ENCODE measurements at regions not wholly inside any gene's neighbourhood (a gene's known extent, or its start where the extent isn't known, plus 50 kb on each side); places are given as distances from the start of the nearest gene placed in this dataset.

DNA sequence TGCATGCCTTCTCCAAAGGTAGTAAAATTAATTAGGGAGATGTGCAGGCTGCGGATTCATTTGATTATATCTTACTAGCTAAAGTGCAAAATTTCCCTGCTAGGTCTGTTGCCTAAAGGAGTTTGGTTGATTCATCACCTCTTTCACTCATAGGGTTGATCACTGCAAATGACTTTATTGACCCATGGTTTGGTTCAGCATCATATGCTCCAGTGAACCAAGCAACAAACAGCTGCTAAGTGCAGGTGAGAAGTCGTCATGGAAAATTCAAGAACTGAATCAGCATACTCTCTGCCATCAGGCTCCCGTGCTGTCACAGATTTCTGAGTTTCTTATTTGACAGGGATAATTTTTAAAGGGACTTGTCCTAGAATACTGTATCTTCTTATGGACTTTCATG is 571.8 kb upstream of the CDH18 start:
- Histone ChIP-seq H3K18ac (ENCODE audit: low read depth in 1 of 2, low read length in 2 of 2) (no peak overlapping the region), H4K91ac (ENCODE audit: low read length) (no peak overlapping the region), H3K23ac (ENCODE audit: low read length in 2 of 2) (no peak overlapping the region), H3K4me2 (ENCODE audit: low read length, poor library complexity, severe bottlenecking) (no peak overlapping the region), H3K4me1 (ENCODE audit: control insufficient read depth, insufficient read depth, low read depth, low read length) (no peaks in the 10 kb centered on the region), H3K4me3 (ENCODE audit: insufficient read depth in 1 of 2, low read depth in 1 of 2, low read length in 2 of 2) (no peak overlapping the region), H2BK12ac (ENCODE audit: low read length in 2 of 2) (no peak overlapping the region), H3K36me3 (ENCODE audit: control insufficient read depth in 1 of 2, insufficient read depth in 2 of 2, low read depth in 1 of 2, low read length in 2 of 2) (no peaks in the 10 kb centered on the region), H3K27ac (ENCODE audit: low read length, poor library complexity, severe bottlenecking) (no peak overlapping the region), H2BK15ac (ENCODE audit: low read depth, poor library complexity, severe bottlenecking) (no peak overlapping the region), H3K9ac (ENCODE audit: low read length) (no peak overlapping the region), H3K4ac (ENCODE audit: low read depth in 1 of 2, low read length in 2 of 2) (no peak overlapping the region), H3K14ac (ENCODE audit: low read length in 2 of 2) (no peak overlapping the region), H3K27me3 (ENCODE audit: control insufficient read depth in 1 of 2, insufficient read depth in 1 of 2, low read length in 2 of 2) (no peaks in the 10 kb centered on the region), H2BK5ac (ENCODE audit: low read depth, low read length, poor library complexity, severe bottlenecking) (no peak overlapping the region), H2AK5ac (ENCODE audit: low read length, severe bottlenecking) (no peak overlapping the region), H2AFZ (ENCODE audit: low read depth, low read length) (no peak overlapping the region), H2BK120ac (ENCODE audit: low read depth, low read length) (no peak overlapping the region), H3K9me3 (ENCODE audit: control insufficient read depth, low read length) (no peaks in the 10 kb centered on the region), H3K79me1 (replicated peaks; ENCODE audit: low read length, poor library complexity, severe bottlenecking) (no peaks in the 10 kb centered on the region), H4K8ac (ENCODE audit: low read length) (no peak overlapping the region)
- WGBS = 41% methylated on average over 3 of the region's 3 CpGs
- no peak for DNase-seq

DNA sequence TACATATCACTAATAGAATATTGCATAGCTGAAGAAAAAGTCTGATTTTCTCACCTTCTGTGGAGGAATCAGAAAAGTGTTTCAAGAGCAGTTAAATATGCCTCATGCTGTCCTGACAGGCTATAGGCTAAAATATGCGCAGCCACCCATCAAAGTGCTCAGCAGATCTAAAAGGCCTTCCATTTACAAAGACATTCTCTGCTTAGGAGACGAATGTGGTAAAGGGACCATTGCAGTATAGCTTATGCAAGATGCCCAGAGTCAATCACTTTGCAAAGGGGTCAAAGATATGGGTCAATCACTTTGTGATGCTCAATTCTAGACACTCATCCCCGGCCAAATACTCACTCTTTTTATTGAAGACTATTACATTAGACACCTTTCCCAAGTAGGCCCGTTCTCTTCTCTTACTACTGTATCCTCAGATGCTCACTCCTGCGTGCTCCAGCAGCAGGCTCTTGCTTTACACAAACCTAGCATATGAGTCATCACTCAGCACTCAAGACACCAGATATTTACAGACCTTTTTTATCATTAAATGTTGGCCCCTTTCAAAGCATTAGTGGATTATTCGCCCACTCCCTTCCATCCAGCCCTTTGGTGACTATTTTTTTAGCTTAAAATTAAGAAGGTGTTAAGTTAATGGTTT is 568.2 kb upstream of the CDH18 start:
- Histone ChIP-seq H3K79me1 (replicated peaks; ENCODE audit: low read length, poor library complexity, severe bottlenecking) (no peaks in the 10 kb centered on the region), H2AK5ac (ENCODE audit: low read length, severe bottlenecking) (no peak overlapping the region), H3K18ac (ENCODE audit: low read depth in 1 of 2, low read length in 2 of 2) (no peak overlapping the region), H2BK120ac (ENCODE audit: low read depth, low read length) (no peak overlapping the region), H3K4me2 (ENCODE audit: low read length, poor library complexity, severe bottlenecking) (no peak overlapping the region), H3K4me1 (ENCODE audit: control insufficient read depth, insufficient read depth, low read depth, low read length) (no peaks in the 10 kb centered on the region), H2BK15ac (ENCODE audit: low read depth, poor library complexity, severe bottlenecking) (no peak overlapping the region), H4K91ac (ENCODE audit: low read length) (no peak overlapping the region), H3K9me3 (ENCODE audit: control insufficient read depth, low read length) (no peaks in the 10 kb centered on the region), H2BK5ac (ENCODE audit: low read depth, low read length, poor library complexity, severe bottlenecking) (no peak overlapping the region), H2BK12ac (ENCODE audit: low read length in 2 of 2) (no peak overlapping the region), H3K4me3 (ENCODE audit: insufficient read depth in 1 of 2, low read depth in 1 of 2, low read length in 2 of 2) (no peak overlapping the region), H3K36me3 (ENCODE audit: control insufficient read depth in 1 of 2, insufficient read depth in 2 of 2, low read depth in 1 of 2, low read length in 2 of 2) (no peaks in the 10 kb centered on the region), H3K27ac (ENCODE audit: low read length, poor library complexity, severe bottlenecking) (no peak overlapping the region), H3K23ac (ENCODE audit: low read length in 2 of 2) (no peak overlapping the region), H3K4ac (ENCODE audit: low read depth in 1 of 2, low read length in 2 of 2) (no peak overlapping the region), H4K8ac (ENCODE audit: low read length) (no peak overlapping the region), H3K27me3 (ENCODE audit: control insufficient read depth in 1 of 2, insufficient read depth in 1 of 2, low read length in 2 of 2) (no peaks in the 10 kb centered on the region), H2AFZ (ENCODE audit: low read depth, low read length) (no peak overlapping the region), H3K14ac (ENCODE audit: low read length in 2 of 2) (no peak overlapping the region), H3K9ac (ENCODE audit: low read length) (no peak overlapping the region)
- whole genome bisulfite sequencing = 54% methylated on average over 4 of the region's 6 CpGs
- DNase-seq = peak; percentile 1

DNA sequence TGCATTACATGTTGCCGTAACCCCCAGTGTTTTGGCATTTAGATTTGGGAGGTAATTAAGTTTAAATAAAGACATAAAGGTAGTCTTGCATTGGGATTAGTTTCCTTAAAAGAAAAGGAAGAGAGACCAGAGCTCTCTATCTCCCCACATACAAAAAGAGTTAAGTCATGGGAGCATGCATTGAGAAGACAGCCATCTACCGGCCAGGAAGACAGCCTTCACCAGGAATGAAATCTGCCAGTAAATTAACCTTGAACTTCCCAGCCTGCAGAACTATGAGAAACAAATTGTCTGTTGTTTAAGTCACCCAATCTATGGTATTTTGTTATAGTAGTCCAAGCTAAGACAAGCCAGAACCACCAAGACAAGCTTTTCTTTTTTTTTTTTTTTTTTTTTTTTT is 567.0 kb upstream of the CDH18 start:
- H2BK120ac ChIP-seq (ENCODE audit: low read depth, low read length) = no peak overlapping the region
- H2BK5ac ChIP-seq (ENCODE audit: low read depth, low read length, poor library complexity, severe bottlenecking) = no peak overlapping the region
- H2BK12ac ChIP-seq (ENCODE audit: low read length in 2 of 2) = no peak overlapping the region
- H4K91ac ChIP-seq (ENCODE audit: low read length) = no peak overlapping the region
- no peak overlapping the region for H2AFZ ChIP-seq (ENCODE audit: low read depth, low read length)
- H3K36me3 ChIP-seq (ENCODE audit: control insufficient read depth in 1 of 2, insufficient read depth in 2 of 2, low read depth in 1 of 2, low read length in 2 of 2) = no peaks in the 10 kb centered on the region
- H3K14ac ChIP-seq (ENCODE audit: low read length in 2 of 2) = no peak overlapping the region
- H3K23ac ChIP-seq (ENCODE audit: low read length in 2 of 2) = no peak overlapping the region
- no peak overlapping the region for H3K4me2 ChIP-seq (ENCODE audit: low read length, poor library complexity, severe bottlenecking)
- H2BK15ac ChIP-seq (ENCODE audit: low read depth, poor library complexity, severe bottlenecking) = no peak overlapping the region
- H3K27ac ChIP-seq (ENCODE audit: low read length, poor library complexity, severe bottlenecking) = no peak overlapping the region
- no peak for DNase-seq
- H3K18ac ChIP-seq (ENCODE audit: low read depth in 1 of 2, low read length in 2 of 2) = no peak overlapping the region
- H3K9ac ChIP-seq (ENCODE audit: low read length) = no peak overlapping the region
- no peaks in the 10 kb centered on the region for H3K79me1 ChIP-seq (replicated peaks; ENCODE audit: low read length, poor library complexity, severe bottlenecking)
- H3K4ac ChIP-seq (ENCODE audit: low read depth in 1 of 2, low read length in 2 of 2) = no peak overlapping the region
- no peak overlapping the region for H2AK5ac ChIP-seq (ENCODE audit: low read length, severe bottlenecking)
- 80% methylated on average over 1 of the region's 2 CpGs for WGBS
- H3K27me3 ChIP-seq (ENCODE audit: control insufficient read depth in 1 of 2, insufficient read depth in 1 of 2, low read length in 2 of 2) = no peaks in the 10 kb centered on the region
- H4K8ac ChIP-seq (ENCODE audit: low read length) = no peak overlapping the region
- H3K4me3 ChIP-seq (ENCODE audit: insufficient read depth in 1 of 2, low read depth in 1 of 2, low read length in 2 of 2) = no peak overlapping the region
- H3K4me1 ChIP-seq (ENCODE audit: control insufficient read depth, insufficient read depth, low read depth, low read length) = no peaks in the 10 kb centered on the region
- no peaks in the 10 kb centered on the region for H3K9me3 ChIP-seq (ENCODE audit: control insufficient read depth, low read length)

DNA sequence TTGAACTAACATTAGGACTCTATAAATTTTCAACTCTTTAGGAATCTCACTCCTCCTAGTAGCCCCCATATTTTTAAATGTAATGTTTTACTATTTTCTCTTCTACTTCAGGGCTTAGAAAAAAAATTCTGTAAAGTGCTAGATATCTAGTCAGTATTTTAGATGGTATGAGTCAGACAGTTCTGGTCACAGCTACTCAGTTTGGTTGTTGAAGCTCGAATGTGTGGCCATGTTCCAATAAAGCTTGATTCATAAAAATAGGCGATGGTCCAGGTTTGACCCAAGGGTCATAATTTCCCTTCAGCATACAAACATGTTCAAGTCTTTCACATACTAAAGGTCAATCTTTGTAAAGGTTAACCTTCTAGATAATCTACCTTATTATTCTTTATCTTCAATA is 566.0 kb upstream of the CDH18 start:
- no peaks in the 10 kb centered on the region for H3K36me3 ChIP-seq (ENCODE audit: control insufficient read depth in 1 of 2, insufficient read depth in 2 of 2, low read depth in 1 of 2, low read length in 2 of 2)
- no peaks in the 10 kb centered on the region for H3K79me1 ChIP-seq (replicated peaks; ENCODE audit: low read length, poor library complexity, severe bottlenecking)
- no peak overlapping the region for H2BK15ac ChIP-seq (ENCODE audit: low read depth, poor library complexity, severe bottlenecking)
- WGBS = 76% methylated on average over 2 of the region's 2 CpGs
- H2AK5ac ChIP-seq (ENCODE audit: low read length, severe bottlenecking) = no peak overlapping the region
- no peak overlapping the region for H4K91ac ChIP-seq (ENCODE audit: low read length)
- H2BK120ac ChIP-seq (ENCODE audit: low read depth, low read length) = no peak overlapping the region
- no peak overlapping the region for H3K27ac ChIP-seq (ENCODE audit: low read length, poor library complexity, severe bottlenecking)
- no peaks in the 10 kb centered on the region for H3K4me1 ChIP-seq (ENCODE audit: control insufficient read depth, insufficient read depth, low read depth, low read length)
- no peak overlapping the region for H4K8ac ChIP-seq (ENCODE audit: low read length)
- no peak overlapping the region for H3K14ac ChIP-seq (ENCODE audit: low read length in 2 of 2)
- no peak overlapping the region for H3K4ac ChIP-seq (ENCODE audit: low read depth in 1 of 2, low read length in 2 of 2)
- H3K9ac ChIP-seq (ENCODE audit: low read length) = no peak overlapping the region
- H3K9me3 ChIP-seq (ENCODE audit: control insufficient read depth, low read length) = no peaks in the 10 kb centered on the region
- no peak overlapping the region for H3K23ac ChIP-seq (ENCODE audit: low read length in 2 of 2)
- H3K4me3 ChIP-seq (ENCODE audit: insufficient read depth in 1 of 2, low read depth in 1 of 2, low read length in 2 of 2) = no peak overlapping the region
- no peak overlapping the region for H2BK12ac ChIP-seq (ENCODE audit: low read length in 2 of 2)
- H3K4me2 ChIP-seq (ENCODE audit: low read length, poor library complexity, severe bottlenecking) = no peak overlapping the region
- DNase-seq = no peak
- no peak overlapping the region for H2BK5ac ChIP-seq (ENCODE audit: low read depth, low read length, poor library complexity, severe bottlenecking)
- no peak overlapping the region for H3K18ac ChIP-seq (ENCODE audit: low read depth in 1 of 2, low read length in 2 of 2)
- no peaks in the 10 kb centered on the region for H3K27me3 ChIP-seq (ENCODE audit: control insufficient read depth in 1 of 2, insufficient read depth in 1 of 2, low read length in 2 of 2)
- H2AFZ ChIP-seq (ENCODE audit: low read depth, low read length) = no peak overlapping the region
